Gastrocnemius medialis (tissue), 4 donors: ENCODE measurements at regions not wholly inside any gene's neighbourhood (a gene's known extent, or its start where the extent isn't known, plus 50 kb on each side); places are given as distances from the start of the nearest gene placed in this dataset.

ENCODE experiments used
- ATAC-seq, 2 donors: fragments of 150-250 bp; one replicate each; pipeline ENCODE4 v1.9.1; 2016
- DNase-seq, 2 donors: peaks; one replicate each; pipeline ENCODE4 v3.0.0-alpha.2; 2019
- H3K27ac ChIP-seq, 4 donors: fragments of 200-600 bp; sonication (generic); 1 replicate in 1 of 4; 2 replicates in 3 of 4; pipeline ENCODE4 v1.5.1; 2016 to 2018; ENCODE audit warnings: mild to moderate bottlenecking in 2 of 4, moderate library complexity in 1 of 4
- H3K27me3 ChIP-seq, 3 donors: fragments of 200-600 bp; sonication (generic) in 2 of 3; 1 replicate in 1 of 3; 2 replicates in 2 of 3; pipeline versions ENCODE4 v1.5.1 to v1.6.0; 2016 to 2019; ENCODE audit warnings: mild to moderate bottlenecking in 1 of 3, moderate library complexity in 1 of 3
- H3K36me3 ChIP-seq, 2 donors: fragments of 200-600 bp; sonication (generic) in 1 of 2; one replicate each; pipeline ENCODE4 v1.5.1; 2017 to 2018
- H3K4me1 ChIP-seq, 2 donors: fragments of 200-600 bp; sonication (generic) in 1 of 2; one replicate each; pipeline ENCODE4 v1.5.1; 2016 to 2017; ENCODE audit warnings: mild to moderate bottlenecking in 2 of 2
- H3K4me3 ChIP-seq, 4 donors: fragments of 200-600 bp; sonication (generic) in 3 of 4; 1 replicate in 1 of 4; 2 replicates in 3 of 4; pipeline ENCODE4 v1.5.1; 2016 to 2019; ENCODE audit warnings: mild to moderate bottlenecking in 2 of 4
- H3K9me3 ChIP-seq, 3 donors: fragments of 200-600 bp; sonication (generic) in 2 of 3; 1 replicate in 1 of 3; 2 replicates in 2 of 3; pipeline ENCODE4 v1.5.1; 2016 to 2019
- POLR2A ChIP-seq, 2 donors: fragments of 450-650 bp; IDR thresholded peaks; one replicate each; pipeline ENCODE4 v1.6.1; 2017; ENCODE audit warnings: antibody characterized with exemption in 2 of 2, mild to moderate bottlenecking in 2 of 2, moderate library complexity in 2 of 2
- in situ Hi-C, 4 donors: fragments of 200-750 bp; cut with MboI; loops; one replicate each; pipeline versions ENCODE4 v1.15.0 to v1.8.0; 2017; ENCODE audit warnings: low sequenced_read_pairs in 4 of 4
- intact Hi-C: fragments of 100-400 bp; cut with DNase I; formaldehyde crosslinking; loops from one replicate; pipeline ENCODE4 v1.15.1; 2023; ENCODE audit warnings: low total_unique reads
- TF ChIP-seq, protein P1 (sequence below), 5 experiments: fragments of 450-650 bp in 3 of 5; fragments of 200-600 bp in 2 of 5; sonication (generic) in 2 of 5; IDR thresholded peaks in 4 of 5; conservative IDR thresholded peaks in 1 of 5; 1 replicate in 4 of 5; 2 replicates in 1 of 5; pipeline ENCODE4 v1.5.1; 2016 to 2019; ENCODE audit warnings: antibody characterized with exemption in 5 of 5, mild to moderate bottlenecking in 3 of 5, moderate library complexity in 3 of 5

DNA sequence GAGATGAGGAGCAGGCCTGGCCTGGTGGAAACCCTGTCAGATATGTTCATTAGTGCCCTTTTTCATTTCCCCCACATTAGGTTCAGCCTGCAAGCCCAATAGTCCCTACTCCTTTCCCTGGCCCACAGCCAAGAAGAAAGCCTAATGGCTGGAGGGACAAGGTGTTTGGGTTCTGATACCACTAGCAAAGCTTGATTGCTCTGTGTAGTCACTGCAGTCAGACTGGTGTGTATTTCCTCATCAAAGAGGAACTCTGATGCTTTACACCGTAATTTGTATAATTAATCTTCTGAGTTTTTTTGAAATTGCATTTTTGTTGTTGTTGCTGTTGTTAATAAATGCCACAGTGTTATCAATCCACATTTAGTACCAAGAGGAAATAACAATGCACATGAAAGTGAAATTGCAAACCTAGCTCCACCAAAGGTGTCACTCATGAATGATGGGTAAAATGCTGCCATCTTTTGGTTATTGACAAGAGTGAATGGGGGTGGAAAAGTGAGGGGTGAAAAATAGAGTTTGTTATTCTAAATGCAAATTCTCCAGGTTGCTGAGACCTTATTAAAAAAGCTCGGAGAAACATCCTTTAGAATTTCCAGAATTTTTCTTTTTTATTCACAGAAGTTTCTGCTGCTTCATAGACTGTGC, 320.2 kb upstream of the POU3F2 start:
- in situ Hi-C loops: no loop called here
- Histone ChIP-seq H3K27me3 (no peaks in the 10 kb centered on the region), H3K36me3 (no peaks in the 10 kb centered on the region), H3K9me3 (no peaks in the 10 kb centered on the region), H3K4me1 (no peaks in the 10 kb centered on the region), H3K4me3 (no peak overlapping the region), H3K27ac (no peak overlapping the region)
- ATAC-seq (no peak), DNase-seq (no peak)
- intact Hi-C loops: no loop called here
- TF ChIP-seq, protein P1, sequence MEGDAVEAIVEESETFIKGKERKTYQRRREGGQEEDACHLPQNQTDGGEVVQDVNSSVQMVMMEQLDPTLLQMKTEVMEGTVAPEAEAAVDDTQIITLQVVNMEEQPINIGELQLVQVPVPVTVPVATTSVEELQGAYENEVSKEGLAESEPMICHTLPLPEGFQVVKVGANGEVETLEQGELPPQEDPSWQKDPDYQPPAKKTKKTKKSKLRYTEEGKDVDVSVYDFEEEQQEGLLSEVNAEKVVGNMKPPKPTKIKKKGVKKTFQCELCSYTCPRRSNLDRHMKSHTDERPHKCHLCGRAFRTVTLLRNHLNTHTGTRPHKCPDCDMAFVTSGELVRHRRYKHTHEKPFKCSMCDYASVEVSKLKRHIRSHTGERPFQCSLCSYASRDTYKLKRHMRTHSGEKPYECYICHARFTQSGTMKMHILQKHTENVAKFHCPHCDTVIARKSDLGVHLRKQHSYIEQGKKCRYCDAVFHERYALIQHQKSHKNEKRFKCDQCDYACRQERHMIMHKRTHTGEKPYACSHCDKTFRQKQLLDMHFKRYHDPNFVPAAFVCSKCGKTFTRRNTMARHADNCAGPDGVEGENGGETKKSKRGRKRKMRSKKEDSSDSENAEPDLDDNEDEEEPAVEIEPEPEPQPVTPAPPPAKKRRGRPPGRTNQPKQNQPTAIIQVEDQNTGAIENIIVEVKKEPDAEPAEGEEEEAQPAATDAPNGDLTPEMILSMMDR (IDR thresholded peaks at IDR 0.05 in 4 of 5, conservative IDR thresholded peaks at IDR 0.05 in 1 of 5): no peak
- no peak for TF ChIP-seq POLR2A (IDR thresholded peaks at IDR 0.05)

DNA sequence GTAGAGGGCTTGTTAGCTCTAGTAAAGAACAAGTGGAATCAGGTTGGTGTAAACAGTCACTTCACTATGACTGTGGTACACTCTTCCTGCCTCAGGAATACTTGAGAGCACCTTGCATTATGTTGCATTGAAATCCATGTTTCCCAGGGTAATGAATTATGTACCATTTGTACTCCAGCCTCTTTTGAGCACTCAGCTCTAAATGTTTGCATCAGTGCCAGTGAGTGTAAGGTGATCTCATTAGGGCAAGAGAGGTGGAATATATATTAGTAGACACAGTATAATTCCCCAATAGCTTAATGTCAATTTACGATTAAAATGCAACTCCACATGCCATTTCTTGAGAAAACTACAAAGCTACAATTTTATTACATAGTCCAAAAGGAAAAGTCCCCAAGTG, 319.6 kb upstream of the POU3F2 start:
- DNase-seq: no peak
- Histone ChIP-seq H3K4me3 (no peak overlapping the region), H3K27ac (no peak overlapping the region), H3K27me3 (no peaks in the 10 kb centered on the region), H3K9me3 (no peaks in the 10 kb centered on the region), H3K36me3 (no peaks in the 10 kb centered on the region), H3K4me1 (no peaks in the 10 kb centered on the region)
- intact Hi-C loops: no loop called here
- TF ChIP-seq, protein P1 (IDR thresholded peaks at IDR 0.05 in 4 of 5, conservative IDR thresholded peaks at IDR 0.05 in 1 of 5): no peak
- TF ChIP-seq POLR2A (IDR thresholded peaks at IDR 0.05): no peak
- in situ Hi-C loops: no loop called here
- no peak for ATAC-seq

DNA sequence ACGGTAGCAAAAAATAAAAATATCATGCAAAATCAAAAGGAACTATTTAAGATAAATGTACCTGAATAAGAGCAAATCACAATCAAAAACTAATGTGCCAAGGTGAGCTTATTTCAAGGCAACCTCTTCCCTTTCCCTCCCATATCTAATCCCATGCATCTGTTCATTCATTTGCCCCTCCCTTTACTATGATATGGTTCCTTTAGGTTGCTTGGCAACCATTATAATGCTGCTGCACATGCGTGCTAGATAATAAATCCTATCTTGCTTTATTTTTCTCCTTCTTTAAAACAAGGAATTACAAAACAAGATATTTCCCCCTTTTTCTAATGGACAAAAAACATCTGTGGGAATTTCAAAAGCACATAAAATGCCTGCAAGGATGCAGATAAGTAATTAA, 318.2 kb upstream of the POU3F2 start:
- no peak overlapping the region for H3K4me3 ChIP-seq
- in situ Hi-C loops: no loop called here
- intact Hi-C loops: no loop called here
- H3K27me3 ChIP-seq: no peaks in the 10 kb centered on the region
- H3K9me3 ChIP-seq: no peaks in the 10 kb centered on the region
- ATAC-seq: no peak
- no peaks in the 10 kb centered on the region for H3K36me3 ChIP-seq
- no peak for DNase-seq
- H3K4me1 ChIP-seq: no peaks in the 10 kb centered on the region
- H3K27ac ChIP-seq: no peak overlapping the region
- TF ChIP-seq POLR2A (IDR thresholded peaks at IDR 0.05): no peak
- TF ChIP-seq, protein P1 (IDR thresholded peaks at IDR 0.05 in 4 of 5, conservative IDR thresholded peaks at IDR 0.05 in 1 of 5): no peak

DNA sequence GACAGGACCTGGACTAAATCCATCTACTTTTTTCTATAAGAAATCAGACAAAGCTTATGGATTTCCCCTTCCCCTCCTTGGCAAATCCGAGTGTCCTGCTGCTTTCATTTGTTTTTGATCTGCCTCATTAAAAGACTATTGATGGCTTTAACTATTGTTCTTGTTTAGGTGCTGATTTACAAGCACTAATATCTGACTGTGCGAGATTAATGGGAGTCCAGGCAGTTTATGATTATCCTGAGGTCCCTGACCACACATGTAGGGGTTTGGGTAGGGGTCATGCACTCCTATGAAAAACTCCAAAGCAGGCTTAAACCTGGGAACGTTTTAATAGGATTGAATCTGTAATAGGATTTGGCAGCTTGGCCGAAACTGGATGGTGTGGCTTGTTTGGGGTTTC, 317.5 kb upstream of the POU3F2 start:
- Histone ChIP-seq H3K36me3 (no peaks in the 10 kb centered on the region), H3K4me1 (no peaks in the 10 kb centered on the region), H3K27me3 (no peaks in the 10 kb centered on the region), H3K27ac (no peak overlapping the region), H3K4me3 (no peak overlapping the region), H3K9me3 (no peaks in the 10 kb centered on the region)
- no peak for TF ChIP-seq POLR2A (IDR thresholded peaks at IDR 0.05)
- TF ChIP-seq, protein P1 (IDR thresholded peaks at IDR 0.05 in 4 of 5, conservative IDR thresholded peaks at IDR 0.05 in 1 of 5): no peak
- intact Hi-C loops: no loop called here
- ATAC-seq: no peak
- DNase-seq: no peak
- in situ Hi-C loops: no loop called here

DNA sequence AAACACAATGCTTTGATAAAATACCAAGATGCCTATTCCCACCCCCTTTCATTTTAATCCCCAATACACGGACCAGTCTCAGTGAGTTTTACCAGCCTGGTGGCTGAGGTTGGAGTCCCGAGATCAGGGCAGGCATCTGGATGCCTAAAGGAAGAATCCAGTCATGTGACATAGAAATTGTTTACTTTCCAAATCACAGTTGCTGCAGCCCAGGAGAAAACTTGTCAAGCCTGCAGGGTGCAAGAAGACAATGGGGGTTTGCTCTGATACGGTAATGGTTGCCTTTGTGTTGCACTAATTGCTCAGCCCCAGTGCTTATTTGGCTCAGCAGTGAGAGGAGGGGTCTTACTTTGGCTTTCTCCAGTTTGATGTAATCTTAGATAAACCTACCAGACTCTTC, 308.5 kb upstream of the POU3F2 start:
- ATAC-seq (no peak), DNase-seq (no peak)
- Histone ChIP-seq H3K4me3 (no peak overlapping the region), H3K27ac (no peak overlapping the region), H3K27me3 (no peaks in the 10 kb centered on the region), H3K9me3 (no peaks in the 10 kb centered on the region), H3K36me3 (no peaks in the 10 kb centered on the region), H3K4me1 (no peaks in the 10 kb centered on the region)
- in situ Hi-C loops (no loop called here), intact Hi-C loops (no loop called here)
- TF ChIP-seq, protein P1 (IDR thresholded peaks at IDR 0.05 in 4 of 5, conservative IDR thresholded peaks at IDR 0.05 in 1 of 5): no peak
- TF ChIP-seq POLR2A (IDR thresholded peaks at IDR 0.05): no peak
